HUES6 (cell line): ENCODE measurements at regions not wholly inside any gene's neighbourhood (a gene's known extent, or its start where the extent isn't known, plus 50 kb on each side); places are given as distances from the start of the nearest gene placed in this dataset.

Source experiments
- H3K27ac ChIP-seq: 2 replicates; pipeline ENCODE4 v1.7.0; 2013; ENCODE audit warnings: low read depth, mild to moderate bottlenecking, low read length, inconsistent platforms
- H3K27me3 ChIP-seq: 2 replicates; pipeline ENCODE4 v1.6.1; 2013; ENCODE audit warnings: low read length; ENCODE audit not compliant: control insufficient read depth, insufficient read depth
- H3K36me3 ChIP-seq: 2 replicates; pipeline ENCODE4 v1.6.1; 2013; ENCODE audit warnings: low read length; ENCODE audit not compliant: control insufficient read depth, insufficient read depth
- H3K4me1 ChIP-seq: 2 replicates; pipeline ENCODE4 v1.6.1; 2013; ENCODE audit warnings: low read length; ENCODE audit not compliant: control insufficient read depth, insufficient read depth
- H3K4me3 ChIP-seq: 2 replicates; pipeline ENCODE4 v1.5.1; 2013; ENCODE audit warnings: low read depth, low read length
- H3K9ac ChIP-seq: one replicate; pipeline ENCODE4 v1.6.1; 2013; ENCODE audit warnings: mild to moderate bottlenecking, low read length
- H3K9me3 ChIP-seq: 2 replicates; pipeline ENCODE4 v1.6.1; 2013; ENCODE audit warnings: low read depth, low read length; ENCODE audit not compliant: control insufficient read depth, insufficient read depth

- H3K4me3 ChIP-seq = no peak overlapping the region
- H3K9me3 ChIP-seq = no peaks in the 10 kb centered on the region
- H3K4me1 ChIP-seq = peaks cover 16% of the 10 kb centered on the region
- no peak overlapping the region for H3K27ac ChIP-seq
- no peaks in the 10 kb centered on the region for H3K27me3 ChIP-seq
- no peaks in the 10 kb centered on the region for H3K36me3 ChIP-seq
- H3K9ac ChIP-seq = no peak overlapping the region
Observed at GRCh38 chr4:147198411-147199051, 252.9 kb upstream of the TTC29 start.

GRCh38 chr4:147201016-147201415, 255.4 kb upstream of the TTC29 start:
- Histone ChIP-seq H3K4me3 (no peak overlapping the region), H3K27me3 (no peaks in the 10 kb centered on the region), H3K27ac (no peak overlapping the region), H3K36me3 (no peaks in the 10 kb centered on the region), H3K4me1 (peaks cover 16% of the 10 kb centered on the region), H3K9me3 (no peaks in the 10 kb centered on the region), H3K9ac (no peak overlapping the region)

- H3K9ac ChIP-seq = no peak overlapping the region
- H3K4me3 ChIP-seq = no peak overlapping the region
- H3K27ac ChIP-seq = no peak overlapping the region
- H3K36me3 ChIP-seq = no peaks in the 10 kb centered on the region
- no peaks in the 10 kb centered on the region for H3K9me3 ChIP-seq
- H3K27me3 ChIP-seq = no peaks in the 10 kb centered on the region
- no peaks in the 10 kb centered on the region for H3K4me1 ChIP-seq
Observed at GRCh38 chr4:147206807-147207206, 261.1 kb upstream of the TTC29 start.

GRCh38 chr4:147207911-147208310, 262.2 kb upstream of the TTC29 start:
- Histone ChIP-seq H3K27me3 (no peaks in the 10 kb centered on the region), H3K9me3 (no peaks in the 10 kb centered on the region), H3K9ac (no peak overlapping the region), H3K4me3 (no peak overlapping the region), H3K27ac (no peak overlapping the region), H3K4me1 (no peaks in the 10 kb centered on the region), H3K36me3 (no peaks in the 10 kb centered on the region)

GRCh38 chr4:147217655-147218054, 263.2 kb upstream of the EDNRA start:
- Histone ChIP-seq H3K36me3 (no peaks in the 10 kb centered on the region), H3K9me3 (no peaks in the 10 kb centered on the region), H3K27me3 (no peaks in the 10 kb centered on the region), H3K27ac (no peak overlapping the region), H3K4me1 (no peaks in the 10 kb centered on the region), H3K9ac (no peak overlapping the region), H3K4me3 (no peak overlapping the region)

GRCh38 chr4:147219145-147219544, 261.8 kb upstream of the EDNRA start:
- no peaks in the 10 kb centered on the region for H3K36me3 ChIP-seq
- no peaks in the 10 kb centered on the region for H3K4me1 ChIP-seq
- H3K4me3 ChIP-seq = no peak overlapping the region
- no peaks in the 10 kb centered on the region for H3K9me3 ChIP-seq
- no peaks in the 10 kb centered on the region for H3K27me3 ChIP-seq
- H3K27ac ChIP-seq = no peak overlapping the region
- H3K9ac ChIP-seq = no peak overlapping the region

GRCh38 chr4:147220833-147221232, 260.1 kb upstream of the EDNRA start:
- no peaks in the 10 kb centered on the region for H3K27me3 ChIP-seq
- H3K9me3 ChIP-seq = no peaks in the 10 kb centered on the region
- H3K4me1 ChIP-seq = no peaks in the 10 kb centered on the region

GRCh38 chr4:147222906-147223305, 258.0 kb upstream of the EDNRA start:
- no peak overlapping the region for H3K9ac ChIP-seq
- H3K4me3 ChIP-seq = no peak overlapping the region
- no peaks in the 10 kb centered on the region for H3K27me3 ChIP-seq
- H3K9me3 ChIP-seq = no peaks in the 10 kb centered on the region
- H3K4me1 ChIP-seq = no peaks in the 10 kb centered on the region
- no peak overlapping the region for H3K27ac ChIP-seq
- no peaks in the 10 kb centered on the region for H3K36me3 ChIP-seq

More at GRCh38 chr4:147220833-147221232, 260.1 kb upstream of the EDNRA start:
- no peaks in the 10 kb centered on the region for H3K36me3 ChIP-seq
- H3K9ac ChIP-seq = no peak overlapping the region
- H3K27ac ChIP-seq = no peak overlapping the region
- no peak overlapping the region for H3K4me3 ChIP-seq

- H3K9me3 ChIP-seq = no peaks in the 10 kb centered on the region
Observed at GRCh38 chr4:147223576-147223975, 257.3 kb upstream of the EDNRA start.

GRCh38 chr4:147236806-147237205, 244.1 kb upstream of the EDNRA start:
- Histone ChIP-seq H3K4me1 (no peaks in the 10 kb centered on the region), H3K4me3 (no peak overlapping the region), H3K36me3 (no peaks in the 10 kb centered on the region), H3K27me3 (no peaks in the 10 kb centered on the region), H3K9ac (no peak overlapping the region), H3K27ac (no peak overlapping the region), H3K9me3 (no peaks in the 10 kb centered on the region)

More at GRCh38 chr4:147223576-147223975, 257.3 kb upstream of the EDNRA start:
- no peak overlapping the region for H3K27ac ChIP-seq
- H3K36me3 ChIP-seq = no peaks in the 10 kb centered on the region
- no peaks in the 10 kb centered on the region for H3K4me1 ChIP-seq
- H3K4me3 ChIP-seq = no peak overlapping the region
- no peak overlapping the region for H3K9ac ChIP-seq
- H3K27me3 ChIP-seq = no peaks in the 10 kb centered on the region

- no peaks in the 10 kb centered on the region for H3K27me3 ChIP-seq
- H3K27ac ChIP-seq = no peak overlapping the region
- no peak overlapping the region for H3K4me3 ChIP-seq
- no peaks in the 10 kb centered on the region for H3K9me3 ChIP-seq
- no peaks in the 10 kb centered on the region for H3K36me3 ChIP-seq
- H3K9ac ChIP-seq = no peak overlapping the region
- no peaks in the 10 kb centered on the region for H3K4me1 ChIP-seq
Observed at GRCh38 chr4:147244786-147245185, 236.1 kb upstream of the EDNRA start.
